HUES6 (cell line): ENCODE measurements at regions not wholly inside any gene's neighbourhood (a gene's known extent, or its start where the extent isn't known, plus 50 kb on each side); places are given as distances from the start of the nearest gene placed in this dataset.

ENCODE experiments used
- H3K27ac ChIP-seq: 2 replicates; pipeline ENCODE4 v1.7.0; 2013; ENCODE audit warnings: low read depth, mild to moderate bottlenecking, low read length, inconsistent platforms
- H3K27me3 ChIP-seq: 2 replicates; pipeline ENCODE4 v1.6.1; 2013; ENCODE audit warnings: low read length; ENCODE audit not compliant: control insufficient read depth, insufficient read depth
- H3K36me3 ChIP-seq: 2 replicates; pipeline ENCODE4 v1.6.1; 2013; ENCODE audit warnings: low read length; ENCODE audit not compliant: control insufficient read depth, insufficient read depth
- H3K4me1 ChIP-seq: 2 replicates; pipeline ENCODE4 v1.6.1; 2013; ENCODE audit warnings: low read length; ENCODE audit not compliant: control insufficient read depth, insufficient read depth
- H3K4me3 ChIP-seq: 2 replicates; pipeline ENCODE4 v1.5.1; 2013; ENCODE audit warnings: low read depth, low read length
- H3K9ac ChIP-seq: one replicate; pipeline ENCODE4 v1.6.1; 2013; ENCODE audit warnings: mild to moderate bottlenecking, low read length
- H3K9me3 ChIP-seq: 2 replicates; pipeline ENCODE4 v1.6.1; 2013; ENCODE audit warnings: low read depth, low read length; ENCODE audit not compliant: control insufficient read depth, insufficient read depth

DNA sequence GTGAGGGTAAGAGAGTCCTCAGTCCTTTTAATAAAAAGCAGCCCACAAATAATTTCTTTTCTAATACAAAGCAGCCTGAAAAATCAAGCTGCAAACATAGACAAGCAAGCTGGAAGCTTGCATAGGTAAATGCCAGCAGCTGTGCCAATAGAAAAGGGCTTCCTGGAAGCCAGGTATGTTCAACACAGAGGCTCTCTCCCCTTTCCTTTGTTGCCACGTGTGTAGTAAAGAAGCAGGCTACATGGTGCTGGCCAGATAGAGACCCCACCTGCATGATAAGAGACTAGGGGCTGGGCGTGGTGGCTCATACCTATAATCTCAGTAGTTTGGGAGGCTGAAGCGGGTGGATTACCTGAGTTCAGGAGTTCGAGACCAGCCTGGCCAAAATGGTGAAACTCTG lies 50.1 kb upstream of the ERRFI1 start:
- H3K9me3 ChIP-seq: no peaks in the 10 kb centered on the region
- H3K9ac ChIP-seq: no peak overlapping the region
- peaks cover 31% of the 10 kb centered on the region for H3K4me1 ChIP-seq
- no peaks in the 10 kb centered on the region for H3K27me3 ChIP-seq
- no peak overlapping the region for H3K27ac ChIP-seq
- H3K36me3 ChIP-seq: no peaks in the 10 kb centered on the region
- no peak overlapping the region for H3K4me3 ChIP-seq
